ENCODE measurements at regions not wholly inside any gene's neighbourhood (a gene's known extent, or its start where the extent isn't known, plus 50 kb on each side); places are given as distances from the start of the nearest gene placed in this dataset.

DNA sequence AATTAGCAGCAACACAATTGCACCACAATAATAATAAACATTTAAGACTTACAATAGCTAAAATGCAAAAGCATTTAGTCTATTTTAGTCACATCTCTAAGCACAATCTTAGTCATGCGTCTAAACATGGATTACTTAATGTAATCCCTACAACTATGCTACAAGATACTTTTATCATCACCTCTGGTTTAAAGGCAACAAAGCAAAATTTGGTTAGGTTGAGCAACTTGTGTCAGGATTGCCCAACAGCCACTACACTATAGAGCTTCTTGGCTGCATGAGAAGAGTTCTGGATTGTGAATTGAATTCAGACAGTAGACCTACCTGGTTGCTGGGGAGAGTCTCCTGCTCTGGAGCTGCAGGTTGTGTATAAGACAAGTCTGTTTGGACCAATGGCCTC, 146.5 kb upstream of the PUDP start:
- TF ChIP-seq CTCF (IDR thresholded peaks at IDR 0.05) (no peak), POLR2A (IDR thresholded peaks at IDR 0.05) (no peak)

All from body of pancreas (tissue), 4 donors.